SH-SY5Y (cell line): ENCODE measurements at regions not wholly inside any gene's neighbourhood (a gene's known extent, or its start where the extent isn't known, plus 50 kb on each side); places are given as distances from the start of the nearest gene placed in this dataset.

Experiments
- GATA2 ChIP-seq: IDR thresholded peaks from 2 replicates; pipeline ENCODE4 v1.6.1; 2011; ENCODE audit warnings: mild to moderate bottlenecking, low read depth, low read length
- GATA3 ChIP-seq: IDR thresholded peaks from 2 replicates; pipeline ENCODE4 v1.6.1; 2011; ENCODE audit warnings: low read depth, mild to moderate bottlenecking, low read length, moderate library complexity

- no peak for TF ChIP-seq GATA2
- TF ChIP-seq GATA3: no peak
Measured at GRCh38 chr1:208975456-208975855, 608.1 kb upstream of the CAMK1G start.
